GM21576 (cell line): ENCODE measurements at regions not wholly inside any gene's neighbourhood (a gene's known extent, or its start where the extent isn't known, plus 50 kb on each side); places are given as distances from the start of the nearest gene placed in this dataset.

Experiments used
- ATAC-seq: cut with Tn5 transposase; IDR thresholded peaks from one replicate; pipeline ENCODE4 v1.9.1; 2021; ENCODE audit warnings: mild to moderate bottlenecking, moderate library complexity; ENCODE audit not compliant: unreplicated experiment

DNA sequence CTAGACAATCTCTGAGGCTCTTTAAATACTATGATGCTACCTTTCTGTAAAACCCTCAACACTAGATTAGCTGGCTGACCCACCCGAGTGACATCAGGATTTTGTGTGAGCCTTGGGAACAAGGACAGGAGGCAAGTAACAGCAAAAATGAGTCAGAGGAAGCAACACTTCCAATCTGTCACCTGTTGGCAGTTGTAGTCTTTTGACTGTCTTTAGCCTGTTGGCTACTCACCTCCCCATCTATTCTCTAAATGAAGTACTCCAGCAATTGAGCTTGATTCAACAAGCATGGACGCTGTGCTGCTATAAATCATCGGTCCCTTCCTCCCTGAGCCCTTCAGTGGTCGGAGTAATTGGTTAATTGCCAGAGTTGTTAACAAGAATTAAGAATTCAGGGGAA, 898.7 kb downstream of the BCL11A start:
- no peak for ATAC-seq

DNA sequence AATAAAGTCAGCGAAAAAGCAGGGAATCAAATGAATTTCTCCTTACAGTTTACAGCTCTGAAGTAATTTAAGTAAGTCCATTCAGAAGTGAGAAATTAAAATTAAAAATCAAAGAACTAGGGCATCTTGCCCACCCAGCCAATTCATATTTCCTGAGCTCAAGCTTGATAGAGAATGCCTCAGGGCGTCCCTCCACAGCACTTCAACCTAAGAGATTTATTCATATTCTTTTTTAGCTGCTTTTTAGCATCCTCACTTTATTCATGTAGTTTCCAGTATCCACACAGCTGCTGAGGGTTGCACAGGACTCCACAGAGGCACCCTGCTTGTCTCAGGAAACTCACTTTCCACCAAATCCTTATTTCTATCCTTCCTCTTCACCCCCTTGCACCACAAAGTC, 900.3 kb downstream of the BCL11A start:
- ATAC-seq, result no peak

DNA sequence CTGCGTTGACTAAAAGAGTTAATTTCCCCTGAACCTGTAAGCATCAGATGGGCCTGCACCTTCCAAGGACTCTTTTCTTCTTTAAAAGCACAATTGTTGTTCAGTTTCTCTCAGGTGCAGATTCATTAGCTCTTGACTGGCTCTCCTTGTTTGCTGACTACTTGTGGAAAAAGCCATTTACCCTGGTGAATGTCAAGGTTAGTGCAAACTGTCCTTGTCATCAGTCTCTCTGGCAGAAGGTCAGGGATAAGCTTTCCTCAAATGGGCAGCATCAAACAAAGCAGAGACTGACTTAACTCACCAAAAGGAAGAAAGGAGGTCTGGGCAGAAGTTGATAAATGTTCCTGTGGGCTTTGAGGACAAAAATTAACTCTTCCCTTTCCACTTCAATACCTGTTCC, 922.7 kb downstream of the BCL11A start:
- ATAC-seq, result no peak

DNA sequence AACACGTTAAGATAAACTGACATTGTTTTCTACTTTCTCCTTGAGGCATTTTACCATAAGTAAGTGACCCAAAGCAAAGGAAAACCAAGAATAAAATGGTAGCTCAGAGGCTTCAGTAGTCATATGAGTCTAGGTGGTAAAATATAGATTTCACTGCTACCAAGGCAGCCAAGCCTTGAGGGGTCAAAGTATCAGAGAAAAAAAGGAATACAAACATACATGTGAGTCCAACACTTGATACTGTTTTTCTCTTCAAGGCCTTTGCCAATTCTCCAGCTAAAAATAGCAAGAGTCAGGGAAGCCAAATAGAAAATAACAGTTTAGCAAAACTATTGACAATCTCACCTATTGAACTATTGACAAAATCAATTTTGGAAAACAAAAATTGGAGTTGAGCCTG, 925.9 kb downstream of the BCL11A start:
- ATAC-seq, result no peak

DNA sequence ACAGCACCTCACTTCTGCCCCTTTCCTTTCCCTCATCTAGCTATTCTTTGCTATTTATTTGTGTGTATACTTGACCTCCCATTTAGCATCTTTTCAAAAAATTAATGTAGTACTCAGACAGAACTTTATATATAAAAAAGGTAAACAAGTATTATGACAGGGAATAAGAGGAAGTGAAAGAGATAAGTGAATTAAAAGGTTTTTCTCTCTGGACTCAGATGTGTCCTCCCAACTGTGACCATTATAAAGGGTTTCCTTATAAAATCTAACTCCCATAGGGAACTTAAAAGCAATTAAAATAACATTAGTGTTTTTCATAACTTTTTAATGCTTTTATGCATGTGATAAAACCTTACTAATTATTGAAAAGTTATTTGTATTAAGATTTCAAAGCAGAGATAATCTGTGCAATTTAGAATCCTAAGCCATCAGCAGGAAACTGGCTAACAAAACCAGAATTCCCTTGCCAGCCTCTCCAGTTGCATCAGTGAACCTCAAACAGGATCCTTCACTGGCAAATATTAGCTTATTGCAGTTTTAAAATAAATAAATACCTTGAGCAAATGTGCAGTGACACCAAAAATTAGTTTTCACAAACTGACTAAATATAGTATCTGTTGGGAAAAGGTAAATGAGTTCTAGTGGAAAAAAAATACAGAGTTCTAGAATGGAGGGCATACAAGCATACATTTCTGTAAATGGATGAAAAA, 930.7 kb downstream of the BCL11A start:
- no peak for ATAC-seq

DNA sequence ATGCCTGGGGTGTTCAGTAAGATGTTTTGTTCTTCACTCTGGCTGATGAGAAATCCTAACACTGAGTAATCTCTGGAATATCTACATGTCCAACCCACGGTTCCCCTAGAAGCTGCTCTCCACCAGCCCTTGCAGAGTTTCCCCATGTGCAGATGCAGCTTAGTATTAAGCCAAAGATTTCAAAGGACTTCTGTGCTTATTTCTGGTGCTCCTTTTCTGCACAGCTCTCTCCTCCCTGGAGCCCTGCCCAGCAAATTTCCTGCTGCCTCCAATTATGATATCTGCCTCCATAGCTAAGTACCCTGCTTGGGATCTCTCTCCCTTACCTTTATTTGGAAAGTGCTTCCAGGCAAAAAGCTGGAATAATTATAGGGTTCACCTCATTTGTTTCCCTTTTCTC, 949.3 kb downstream of the BCL11A start:
- ATAC-seq, result no peak

DNA sequence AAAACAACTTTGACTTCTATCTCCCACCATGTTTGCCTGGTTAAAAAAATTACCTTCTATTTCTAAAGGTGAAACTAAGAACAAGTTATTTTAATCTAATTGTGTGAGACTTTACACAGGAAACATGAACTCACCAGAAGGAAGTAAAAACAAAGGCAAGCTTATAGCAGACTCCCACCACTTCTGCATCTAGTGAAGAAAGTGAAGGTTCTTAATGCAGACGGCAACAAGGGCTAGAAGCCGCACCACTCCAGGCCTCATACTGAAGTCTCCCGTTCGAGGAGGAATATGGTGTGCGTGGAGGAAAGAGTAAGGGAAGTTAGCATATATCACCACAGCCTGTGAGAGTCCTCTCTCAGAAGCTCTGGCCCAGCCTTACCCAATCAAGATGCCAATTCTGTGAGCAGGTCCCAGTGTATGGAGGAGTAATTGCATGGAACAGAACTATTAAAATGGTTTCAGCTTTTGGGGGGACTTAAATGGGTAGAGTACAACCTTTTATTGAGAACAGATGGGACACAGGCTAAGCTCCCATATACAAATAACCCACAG, 958.7 kb downstream of the BCL11A start:
- peak; percentile 59 for ATAC-seq

DNA sequence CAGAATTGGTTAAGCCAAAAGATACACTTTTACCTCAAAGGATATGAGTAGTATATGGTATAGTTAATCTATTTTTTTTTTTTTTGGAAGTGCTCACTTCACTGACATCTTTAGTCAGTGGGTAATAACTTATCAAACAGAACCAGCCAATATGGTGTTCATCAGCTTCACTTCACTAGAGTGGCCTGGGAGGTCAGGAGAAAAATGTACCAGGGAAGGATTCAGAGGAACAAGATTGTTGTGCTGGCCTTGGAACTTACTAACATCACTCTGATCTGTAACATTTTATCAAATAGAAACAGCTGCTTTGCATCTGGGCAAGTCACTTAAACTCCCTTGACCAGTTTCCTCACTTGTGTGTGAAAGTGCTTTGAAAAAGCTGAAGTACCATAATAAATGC, 962.7 kb downstream of the BCL11A start:
- no peak for ATAC-seq

DNA sequence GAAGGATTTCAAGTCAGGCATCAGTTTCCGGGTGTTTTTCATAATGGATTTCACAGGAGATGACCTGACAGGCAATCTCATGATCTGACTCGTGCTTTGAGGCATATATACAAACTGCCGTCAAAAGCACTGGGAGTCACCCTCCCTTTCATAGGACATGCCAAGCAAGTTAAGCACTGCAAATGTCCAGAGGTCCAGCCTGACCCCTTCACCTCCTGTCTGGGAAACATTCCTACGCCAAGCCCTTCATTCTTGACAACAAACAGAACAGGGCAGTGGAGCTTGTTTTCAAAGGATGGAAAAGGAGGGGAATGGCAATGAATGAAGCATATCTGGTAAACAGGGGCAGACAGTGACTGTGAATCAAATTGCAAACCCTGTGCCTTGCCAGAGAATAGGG, 963.6 kb downstream of the BCL11A start:
- ATAC-seq, result no peak

DNA sequence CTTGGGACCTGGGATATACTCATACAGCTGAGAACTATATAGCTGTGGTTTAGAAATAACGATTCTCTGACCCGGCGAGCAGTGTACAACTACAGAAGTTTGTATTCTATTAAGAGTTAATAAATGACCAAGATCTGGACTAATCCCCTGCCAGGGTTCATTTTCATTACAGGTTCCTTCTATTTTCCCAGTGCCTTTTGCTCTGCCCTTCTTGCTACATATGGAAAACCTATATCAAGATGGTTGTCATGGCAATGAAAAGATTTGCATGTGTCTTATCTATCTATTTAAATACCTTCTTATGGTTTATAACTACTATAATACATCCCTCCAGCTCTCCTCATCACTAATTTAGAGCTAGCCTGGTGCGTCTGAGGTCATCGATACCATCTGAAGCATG, 965.2 kb downstream of the BCL11A start:
- ATAC-seq, result no peak

DNA sequence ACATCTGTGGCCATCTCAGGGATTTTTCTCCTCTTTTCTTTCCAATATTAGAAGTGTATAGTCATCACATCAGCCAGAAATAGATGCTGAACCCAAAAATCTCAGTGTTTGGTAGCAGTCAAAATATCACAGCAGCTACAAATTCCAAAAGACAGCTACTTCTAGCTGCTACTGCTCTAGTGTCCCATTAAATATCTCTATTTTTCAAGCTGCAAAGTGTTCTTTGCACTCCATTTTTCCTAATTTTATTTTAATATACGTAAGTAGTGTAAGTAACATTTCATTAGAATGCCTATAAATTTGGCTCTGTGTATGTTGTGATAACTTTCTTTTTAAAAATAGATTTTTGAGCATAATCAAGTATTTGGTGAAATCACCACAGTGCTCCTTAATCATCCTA, 967.3 kb downstream of the BCL11A start:
- ATAC-seq, result no peak

DNA sequence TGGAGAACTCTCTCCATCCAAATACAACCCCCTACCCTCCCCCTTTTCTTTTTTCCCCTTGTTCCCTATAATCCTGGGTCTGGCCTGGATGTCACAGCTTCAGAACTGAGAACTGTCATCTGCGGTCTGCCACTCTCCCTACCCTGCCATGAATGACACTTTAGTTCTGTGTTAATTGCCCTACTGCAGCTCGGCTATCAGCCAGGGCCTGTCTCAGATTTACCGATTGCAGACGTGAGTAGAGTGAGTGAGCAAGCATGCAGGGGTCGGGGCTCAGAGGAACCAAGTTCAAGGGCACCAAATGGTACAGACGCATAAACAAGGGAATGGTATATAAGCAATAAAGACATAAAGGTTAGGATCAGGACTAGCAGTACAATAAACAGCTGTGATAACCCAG, 967.8 kb downstream of the BCL11A start:
- ATAC-seq, result no peak

DNA sequence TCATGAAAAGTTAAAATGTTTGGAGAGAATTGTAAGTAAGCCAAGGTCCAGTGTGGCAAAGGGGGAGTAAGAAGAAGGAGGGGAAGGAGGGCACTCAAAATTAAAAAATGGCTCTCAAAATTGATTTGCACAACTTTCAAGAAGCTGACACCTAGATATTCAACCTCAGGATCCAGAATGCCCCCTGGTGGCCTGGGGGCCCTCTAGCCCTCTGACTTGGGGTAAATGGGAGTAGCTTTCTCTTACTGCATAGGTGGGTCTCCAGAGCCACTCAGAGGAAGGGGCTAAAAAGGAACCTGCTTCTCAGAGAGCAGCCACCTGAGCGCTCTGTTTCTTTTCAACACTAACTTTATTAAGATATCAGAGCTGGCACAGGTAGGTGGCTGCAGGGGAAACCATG, 968.5 kb downstream of the BCL11A start:
- no peak for ATAC-seq

DNA sequence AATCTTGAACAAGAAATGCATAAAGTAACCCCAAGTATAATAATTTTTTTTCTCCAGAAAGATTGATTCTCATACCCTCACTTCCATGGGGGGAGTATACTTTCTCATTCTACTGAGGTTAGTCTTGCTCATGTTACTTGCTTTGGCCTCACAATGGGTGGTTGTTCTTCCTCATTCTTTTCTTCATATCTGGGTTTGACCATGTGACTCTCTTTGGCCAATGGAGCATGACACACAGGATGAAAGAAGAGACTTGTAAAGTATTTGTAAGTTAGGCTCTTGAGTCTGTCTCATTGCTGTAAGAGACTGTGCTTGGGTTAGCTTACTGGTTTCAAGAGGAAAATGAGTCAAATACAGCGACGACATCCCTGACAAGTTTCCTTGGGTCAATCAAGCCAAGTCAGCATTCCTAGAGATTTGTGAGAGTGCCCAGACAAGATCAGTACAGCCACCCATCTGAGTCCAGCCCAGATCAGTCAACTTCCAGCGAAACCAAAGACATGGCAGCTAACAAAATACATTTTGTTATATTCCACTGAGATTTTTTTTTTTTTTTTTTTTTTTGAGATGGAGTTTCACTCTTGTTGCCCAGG, 970.2 kb downstream of the BCL11A start:
- ATAC-seq, result no peak

DNA sequence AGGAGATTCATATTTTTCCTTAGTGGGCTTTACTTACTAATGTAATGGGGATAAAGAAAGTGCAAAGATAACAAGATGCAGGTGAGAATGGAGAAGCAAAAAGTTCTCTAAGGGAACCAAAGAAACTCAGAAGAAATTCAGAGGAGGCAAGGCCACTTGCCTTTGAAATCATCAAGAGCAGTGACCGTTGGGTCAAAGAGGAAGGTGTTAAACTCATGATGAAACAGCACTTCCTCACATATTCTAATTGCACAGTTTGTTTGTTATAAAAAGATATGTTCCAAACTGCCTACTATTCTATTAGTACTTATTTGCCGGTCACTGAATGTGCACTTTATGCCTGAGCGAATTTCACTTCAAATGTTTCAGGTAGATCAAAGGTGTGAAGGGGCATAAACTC, 975.1 kb downstream of the BCL11A start:
- no peak for ATAC-seq

DNA sequence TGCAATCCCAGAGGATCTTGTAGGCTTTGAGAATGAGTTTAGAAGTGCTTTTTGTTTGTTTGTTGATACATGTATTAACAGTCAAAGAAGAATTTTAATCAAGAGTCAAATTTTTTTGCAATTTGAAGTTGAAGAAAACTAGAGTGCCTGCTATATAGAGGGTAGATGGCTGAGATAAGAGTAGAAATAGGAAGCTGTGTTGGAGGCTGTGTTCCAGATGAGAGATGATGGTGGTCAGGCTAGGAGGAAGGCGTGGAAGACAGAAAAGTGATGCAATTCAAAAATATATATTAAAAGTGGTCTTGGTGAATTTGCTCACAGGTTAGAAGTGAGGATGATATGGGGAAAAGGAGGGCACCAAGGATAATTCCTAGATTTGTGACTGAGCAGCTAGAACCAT, 978.3 kb downstream of the BCL11A start:
- no peak for ATAC-seq

DNA sequence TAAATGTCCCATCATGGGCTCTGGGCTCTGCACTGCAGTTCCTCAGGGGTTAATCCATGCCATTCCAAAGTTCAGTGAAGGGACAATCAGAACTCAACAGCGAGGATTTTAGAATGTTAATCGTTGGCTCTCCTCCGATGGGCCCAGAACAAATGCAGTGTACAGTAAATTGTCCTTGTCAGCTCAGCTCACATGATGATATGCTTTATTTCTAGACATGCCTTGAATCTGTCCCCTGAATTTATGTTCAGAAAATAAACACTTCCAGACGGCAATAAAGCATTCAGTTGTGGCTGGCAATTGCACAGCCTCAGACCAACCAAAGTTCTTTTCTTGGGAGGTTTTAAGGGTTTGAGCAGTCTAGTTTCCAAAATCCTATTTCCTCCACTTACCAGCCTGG, 981.2 kb downstream of the BCL11A start:
- ATAC-seq, result no peak

DNA sequence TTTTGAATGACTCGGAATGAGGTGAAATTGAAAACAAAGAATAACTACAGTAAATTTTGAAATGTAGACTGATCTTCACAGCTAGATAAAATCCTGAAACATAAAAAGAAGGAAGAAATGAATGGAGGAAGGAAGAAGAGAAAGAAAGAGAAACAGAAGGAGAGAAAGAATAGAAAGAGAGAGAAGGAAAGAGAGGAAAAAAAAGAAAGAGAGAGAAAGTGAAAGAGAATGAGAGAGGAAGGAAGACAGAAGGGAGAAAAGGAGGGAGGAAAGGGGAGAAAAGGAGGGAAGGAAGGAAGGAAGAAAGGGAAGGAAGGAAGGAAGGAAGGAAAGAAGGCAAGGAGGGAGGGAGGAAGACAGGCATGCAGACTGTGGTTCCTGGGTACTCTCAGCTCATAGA, 982.6 kb downstream of the BCL11A start:
- ATAC-seq, result no peak

DNA sequence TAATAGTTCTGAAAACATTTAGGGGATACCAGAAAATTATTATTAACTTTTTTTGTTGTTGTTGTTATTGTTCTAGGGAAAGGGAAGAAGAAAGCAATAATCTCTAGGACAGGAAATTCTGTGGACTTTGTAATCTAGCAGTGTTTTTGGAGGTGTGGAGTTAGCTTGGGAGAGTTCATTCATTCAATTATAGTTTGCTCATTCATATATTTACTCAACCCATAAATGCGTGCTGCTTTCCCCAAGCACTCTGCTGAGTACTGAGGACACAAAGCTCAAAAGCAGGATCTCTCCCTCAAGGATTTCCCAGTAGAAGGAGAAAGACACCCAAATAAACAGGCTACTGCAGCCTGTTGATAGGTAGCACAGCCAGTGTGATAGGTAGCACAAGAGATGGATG, 984.3 kb downstream of the BCL11A start:
- no peak for ATAC-seq

DNA sequence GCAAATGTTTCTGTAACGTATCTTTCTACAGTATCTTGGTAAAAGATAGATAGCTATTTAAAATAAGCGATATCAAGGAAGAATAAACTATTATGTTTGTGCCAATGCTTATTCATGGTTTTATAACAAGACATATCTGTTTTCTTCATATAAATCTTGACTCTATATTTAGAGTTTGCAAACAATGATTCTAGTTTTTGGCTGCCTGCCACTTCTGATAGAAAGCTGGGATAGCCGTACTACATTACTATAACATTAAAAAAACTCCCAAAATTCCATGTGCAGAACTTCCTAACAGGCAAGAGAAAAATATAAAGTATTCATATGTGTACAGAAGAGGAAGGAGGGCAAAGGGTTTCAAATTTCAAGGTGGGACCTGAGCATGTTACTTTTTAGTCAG, 985.0 kb downstream of the BCL11A start:
- no peak for ATAC-seq

DNA sequence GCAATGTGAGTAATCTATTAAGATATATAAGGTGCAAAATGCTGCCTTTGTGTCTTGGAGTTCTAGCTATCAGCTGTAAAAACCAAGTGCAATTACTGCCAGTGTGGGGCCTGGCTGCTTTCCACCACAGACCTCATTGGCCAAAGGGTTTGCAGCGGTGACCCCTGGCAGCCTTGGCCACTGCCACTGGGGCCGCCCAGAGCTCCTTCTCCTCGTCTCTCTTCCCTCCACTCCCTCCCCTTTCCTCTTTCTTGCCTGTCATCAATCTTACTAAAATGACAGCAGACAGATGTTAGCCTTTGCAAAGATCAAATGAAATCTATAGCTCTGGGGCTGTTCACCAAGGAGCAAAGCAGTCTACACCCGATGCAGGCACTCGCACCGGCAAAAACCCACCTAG, 986.3 kb downstream of the BCL11A start:
- no peak for ATAC-seq

DNA sequence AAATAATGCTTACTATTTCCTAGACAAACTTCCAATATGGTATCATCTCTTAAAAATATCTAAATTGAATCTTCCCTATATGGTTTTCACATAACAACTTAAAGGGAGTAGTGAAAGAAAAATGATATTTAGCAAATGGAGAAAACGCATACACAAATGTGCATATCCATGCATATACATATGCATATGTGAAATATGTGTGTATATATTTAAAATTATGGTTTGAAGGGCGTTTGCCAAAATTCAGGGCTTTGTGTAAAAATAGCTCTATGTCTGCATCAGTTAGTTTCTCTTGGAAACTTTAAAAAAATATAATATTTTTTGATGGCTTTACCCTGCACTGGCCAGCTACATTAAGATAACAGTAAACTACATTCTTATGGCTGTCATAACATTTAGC, 986.7 kb downstream of the BCL11A start:
- ATAC-seq, result no peak

DNA sequence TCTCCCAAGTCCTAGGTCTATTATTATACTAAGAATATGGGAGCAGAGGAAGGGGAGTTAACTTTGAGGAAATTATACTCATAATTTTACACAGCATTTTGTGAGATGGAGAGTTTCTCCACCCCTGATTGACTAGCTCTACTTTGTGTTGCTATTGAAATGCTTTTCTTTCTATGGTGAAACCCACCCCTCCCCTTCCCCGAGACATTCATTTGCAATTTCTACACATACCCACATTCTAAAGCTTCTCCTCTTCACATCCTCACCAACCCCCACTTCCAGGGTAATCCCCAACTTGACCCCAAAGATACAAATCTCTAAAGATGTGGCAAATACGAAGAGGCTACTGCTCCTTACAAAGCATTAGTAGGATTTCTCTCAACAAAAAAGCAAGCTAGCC, 992.2 kb downstream of the BCL11A start:
- no peak for ATAC-seq
